ENCODE measurements at regions not wholly inside any gene's neighbourhood (a gene's known extent, or its start where the extent isn't known, plus 50 kb on each side); places are given as distances from the start of the nearest gene placed in this dataset.

- Histone ChIP-seq H3K14ac (ENCODE audit: insufficient read length) (no peak overlapping the region), H2BK12ac (ENCODE audit: low read depth, low read length) (no peak overlapping the region), H4K8ac (ENCODE audit: extremely low read depth, insufficient read depth, low read length) (no peak overlapping the region), H3K9me3 (ENCODE audit: insufficient read depth in 2 of 2, low read depth in 1 of 2, low read length in 1 of 2) (no peaks in the 10 kb centered on the region), H2BK5ac (ENCODE audit: low read depth, low read length) (no peak overlapping the region), H3K4me1 (replicated peaks in 1 of 4; ENCODE audit: control insufficient read depth in 3 of 4, insufficient read depth in 4 of 4, low read length in 3 of 4) (no peaks in the 10 kb centered on the region; a peak in 1 of 7 replicates), H3K36me3 (ENCODE audit: control insufficient read depth in 2 of 4, insufficient read depth in 4 of 4, low read length in 3 of 4) (no peaks in the 10 kb centered on the region), H2AK5ac (ENCODE audit: low read depth, low read length) (no peak overlapping the region), H4K5ac (ENCODE audit: insufficient read length, low read depth, low read length) (no peak overlapping the region), H3K4me3 (ENCODE audit: extremely low read depth in 1 of 4, insufficient read depth in 2 of 4, low read depth in 3 of 4, low read length in 4 of 4) (no peak overlapping the region), H4K91ac (replicated peaks; ENCODE audit: insufficient read length, low read length) (no peak overlapping the region), H2BK20ac (ENCODE audit: low read length) (no peak overlapping the region), H3K23ac (ENCODE audit: insufficient read length) (no peak overlapping the region), H2AFZ (ENCODE audit: low read length) (no peak overlapping the region), H3K4me2 (ENCODE audit: insufficient read depth in 1 of 2, low read depth in 2 of 2, low read length in 2 of 2) (no peak overlapping the region), H3K27me3 (replicated peaks in 1 of 4; ENCODE audit: control insufficient read depth in 3 of 4, extremely low read depth in 1 of 4, insufficient read depth in 3 of 4, low read length in 3 of 4) (no peaks in the 10 kb centered on the region), H3K9ac (replicated peaks in 1 of 4; ENCODE audit: extremely low read depth in 1 of 4, low read depth in 3 of 4, low read length in 3 of 4) (no peak overlapping the region), H3K56ac (replicated peaks; ENCODE audit: insufficient read length, low read depth, low read length) (no peak overlapping the region), H2BK120ac (replicated peaks; ENCODE audit: low read depth, low read length) (no peak overlapping the region), H3K27ac (ENCODE audit: low read depth, low read length) (no peak overlapping the region), H3K23me2 (ENCODE audit: low read depth, low read length) (no peaks in the 10 kb centered on the region; the same call in 1 of the 2 replicates), H3K79me1 (ENCODE audit: low read depth, low read length) (no peaks in the 10 kb centered on the region), H4K20me1 (replicated peaks in 1 of 2; ENCODE audit: control insufficient read depth in 1 of 2, insufficient read depth in 2 of 2, low read length in 2 of 2) (no peaks in the 10 kb centered on the region), H3K79me2 (ENCODE audit: control insufficient read depth in 1 of 2, insufficient read depth in 2 of 2, low read length in 2 of 2) (no peaks in the 10 kb centered on the region), H3K18ac (ENCODE audit: extremely low read depth, low read length) (no peak overlapping the region), H3K4ac (replicated peaks; ENCODE audit: insufficient read length, low read depth, low read length) (no peak overlapping the region), H2BK15ac (ENCODE audit: low read length) (no peak overlapping the region)
- no peak for FAIRE-seq
- TF ChIP-seq HDAC6 (IDR thresholded peaks at IDR 0.05; ENCODE audit: low read depth, low read length) = no peak
- TF ChIP-seq EZH2 (IDR thresholded peaks at IDR 0.05; ENCODE audit: low read depth, low read length, severe bottlenecking) = no peak
- TF ChIP-seq SIX5 (IDR thresholded peaks at IDR 0.05; ENCODE audit: low read depth, low read length) = no peak
- TF ChIP-seq SIRT6 (IDR thresholded peaks at IDR 0.05; ENCODE audit: low read length) = no peak
- TF ChIP-seq BCL11A (IDR thresholded peaks at IDR 0.05; ENCODE audit: low read depth in 2 of 2, low read length in 2 of 2) = no peak
- TF ChIP-seq NANOG (IDR thresholded peaks at IDR 0.05; ENCODE audit: insufficient read depth, low read depth, low read length, poor library complexity, severe bottlenecking) = no peak
- no peak for TF ChIP-seq GABPA (IDR thresholded peaks at IDR 0.05; ENCODE audit: borderline replicate concordance, insufficient read depth, low read length)
- no peak for TF ChIP-seq BACH1 (IDR thresholded peaks at IDR 0.05; ENCODE audit: low read length)
- TF ChIP-seq ZNF274 (IDR thresholded peaks at IDR 0.05; ENCODE audit: borderline replicate concordance, extremely low read depth, low read length) = no peak
- TF ChIP-seq E2F6 (IDR thresholded peaks at IDR 0.05) = no peak
- ChIA-PET POLR2A (ENCODE audit: partially characterized antibody) (no interaction called here), CTCF (ENCODE audit: partially characterized antibody) (no interaction called here)
- DNase-seq (ENCODE audit: low read depth in 1 of 2, low spot score in 2 of 2) = no peak
- WGBS, 2 experiments (ENCODE audit: extremely low coverage in 1 of 2, insufficient coverage in 1 of 2, insufficient read length in 1 of 2, insufficient replicate concordance in 2 of 2, low coverage in 1 of 2, low lambda C conversion rate in 2 of 2, missing lambda C conversion rate in 1 of 2) = 87% methylated on average over 3 of the region's 3 CpGs; no CpG with 5 or more reads in 1 of the 2 experiments
Observed at GRCh38 chr10:105605104-105605503, 964.0 kb downstream of the SORCS3 start.
